KMS-11 (cell line): ENCODE measurements at regions not wholly inside any gene's neighbourhood (a gene's known extent, or its start where the extent isn't known, plus 50 kb on each side); places are given as distances from the start of the nearest gene placed in this dataset.

ENCODE experiments used
- H2AFZ ChIP-seq: fragments of 200-600 bp; sonication (generic); 2 replicates; pipeline ENCODE4 v1.6.1; 2016; ENCODE audit warnings: antibody characterized with exemption, mixed run types, low read depth
- H3K27ac ChIP-seq: fragments of 200-600 bp; sonication (generic); 2 replicates; pipeline ENCODE4 v1.6.1; 2016; ENCODE audit warnings: mild to moderate bottlenecking, mixed run types
- H3K27me3 ChIP-seq: fragments of 200-600 bp; sonication (generic); 2 replicates; pipeline ENCODE4 v1.6.1; 2017; ENCODE audit warnings: mild to moderate bottlenecking, low read depth, mixed run types, moderate library complexity; ENCODE audit not compliant: insufficient read depth
- H3K36me3 ChIP-seq: fragments of 200-600 bp; sonication (generic); 2 replicates; pipeline ENCODE4 v1.6.1; 2017; ENCODE audit warnings: mild to moderate bottlenecking, mixed run types; ENCODE audit not compliant: insufficient read depth
- H3K4me1 ChIP-seq: fragments of 200-600 bp; sonication (generic); 2 replicates; pipeline ENCODE4 v1.6.1; 2016; ENCODE audit warnings: mild to moderate bottlenecking, low read depth, mixed run types; ENCODE audit not compliant: poor library complexity, severe bottlenecking
- H3K4me2 ChIP-seq: fragments of 200-600 bp; sonication (generic); 2 replicates; pipeline ENCODE4 v1.7.0; 2016; ENCODE audit warnings: mild to moderate bottlenecking, mixed run types
- H3K4me3 ChIP-seq: fragments of 200-600 bp; sonication (generic); IDR thresholded peaks from 2 replicates; pipeline ENCODE4 v1.6.1; 2017; ENCODE audit warnings: low read depth, low read length, mixed read lengths; ENCODE audit not compliant: insufficient read depth
- H3K79me2 ChIP-seq: fragments of 200-600 bp; sonication (generic); 2 replicates; pipeline ENCODE4 v1.6.1; 2016; ENCODE audit warnings: low read depth, mixed run types; ENCODE audit not compliant: insufficient read depth
- H3K9ac ChIP-seq: fragments of 200-600 bp; sonication (generic); 2 replicates; pipeline ENCODE4 v1.6.1; 2016; ENCODE audit warnings: mild to moderate bottlenecking, mixed run types
- H4K20me1 ChIP-seq: fragments of 200-600 bp; sonication (generic); 2 replicates; pipeline ENCODE4 v1.6.1; 2016; ENCODE audit warnings: mild to moderate bottlenecking, mixed run types; ENCODE audit not compliant: insufficient read depth
- TF ChIP-seq, protein P1 (sequence below): fragments of 200-600 bp; sonication (generic); conservative IDR thresholded peaks from 2 replicates; pipeline ENCODE4 v1.6.1; 2017; ENCODE audit warnings: low read depth, mild to moderate bottlenecking, antibody characterized with exemption, low read length, moderate library complexity, mixed read lengths

DNA sequence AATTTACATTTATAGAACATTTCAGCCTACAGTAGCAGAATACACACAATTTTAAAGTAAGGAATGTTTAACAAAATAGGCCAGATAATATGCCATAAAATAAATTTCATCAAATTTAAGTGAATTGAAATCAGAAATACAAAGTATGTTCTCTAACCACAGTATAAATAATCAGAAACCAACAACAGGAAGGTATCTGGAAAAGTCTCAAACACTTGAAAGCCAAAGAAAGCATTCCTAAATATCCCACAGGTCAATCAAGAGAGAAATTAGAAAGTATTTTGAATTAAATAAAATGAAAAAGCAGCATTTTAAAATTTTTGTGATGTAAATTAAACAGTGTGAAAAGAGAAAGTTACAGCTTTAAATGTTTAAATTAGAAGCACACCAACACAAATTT is 899.2 kb downstream of the PDHA2 start:
- no peak overlapping the region for H3K9ac ChIP-seq
- no peaks in the 10 kb centered on the region for H3K79me2 ChIP-seq
- H2AFZ ChIP-seq: no peak overlapping the region
- no peak overlapping the region for H3K27ac ChIP-seq
- H3K4me3 ChIP-seq: no peak overlapping the region
- H3K4me1 ChIP-seq: no peaks in the 10 kb centered on the region
- H3K4me2 ChIP-seq: no peak overlapping the region
- H3K27me3 ChIP-seq: no peaks in the 10 kb centered on the region
- TF ChIP-seq, protein P1, sequence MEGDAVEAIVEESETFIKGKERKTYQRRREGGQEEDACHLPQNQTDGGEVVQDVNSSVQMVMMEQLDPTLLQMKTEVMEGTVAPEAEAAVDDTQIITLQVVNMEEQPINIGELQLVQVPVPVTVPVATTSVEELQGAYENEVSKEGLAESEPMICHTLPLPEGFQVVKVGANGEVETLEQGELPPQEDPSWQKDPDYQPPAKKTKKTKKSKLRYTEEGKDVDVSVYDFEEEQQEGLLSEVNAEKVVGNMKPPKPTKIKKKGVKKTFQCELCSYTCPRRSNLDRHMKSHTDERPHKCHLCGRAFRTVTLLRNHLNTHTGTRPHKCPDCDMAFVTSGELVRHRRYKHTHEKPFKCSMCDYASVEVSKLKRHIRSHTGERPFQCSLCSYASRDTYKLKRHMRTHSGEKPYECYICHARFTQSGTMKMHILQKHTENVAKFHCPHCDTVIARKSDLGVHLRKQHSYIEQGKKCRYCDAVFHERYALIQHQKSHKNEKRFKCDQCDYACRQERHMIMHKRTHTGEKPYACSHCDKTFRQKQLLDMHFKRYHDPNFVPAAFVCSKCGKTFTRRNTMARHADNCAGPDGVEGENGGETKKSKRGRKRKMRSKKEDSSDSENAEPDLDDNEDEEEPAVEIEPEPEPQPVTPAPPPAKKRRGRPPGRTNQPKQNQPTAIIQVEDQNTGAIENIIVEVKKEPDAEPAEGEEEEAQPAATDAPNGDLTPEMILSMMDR: no peak
- H4K20me1 ChIP-seq: no peaks in the 10 kb centered on the region
- H3K36me3 ChIP-seq: no peaks in the 10 kb centered on the region

DNA sequence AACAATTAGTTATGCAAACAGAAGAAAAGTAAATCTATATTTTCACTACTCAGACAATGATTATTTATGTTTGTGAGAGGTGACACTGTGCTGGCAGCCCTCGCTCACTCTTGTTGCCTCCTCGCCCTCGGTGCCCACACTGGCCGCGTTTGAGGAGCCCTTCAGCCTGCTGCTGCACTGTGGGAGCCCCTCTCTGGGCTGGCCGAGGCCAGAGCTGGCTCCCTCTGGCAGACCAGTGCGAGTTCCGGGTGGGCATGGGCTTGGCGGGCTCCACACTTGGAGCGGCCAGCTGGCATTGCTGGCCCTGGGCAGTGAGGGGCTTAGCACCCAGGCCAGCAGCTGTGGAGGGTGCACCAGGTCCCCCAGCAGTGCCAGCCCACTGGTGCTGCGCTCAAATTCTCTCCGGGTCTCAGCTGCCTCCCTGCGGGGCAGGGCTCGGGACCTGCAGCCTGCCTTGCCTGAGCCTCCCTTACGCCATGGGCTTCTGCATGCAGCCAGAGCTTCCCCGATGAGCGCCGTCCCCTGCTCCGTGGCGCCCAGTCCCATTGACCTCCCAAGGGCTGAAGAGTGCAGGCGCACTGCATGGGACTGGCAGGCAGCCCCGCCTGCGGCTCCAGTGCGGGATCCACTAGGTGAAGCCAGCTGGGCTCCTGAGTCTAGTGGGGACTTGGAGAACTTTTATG is 902.6 kb downstream of the PDHA2 start:
- H4K20me1 ChIP-seq: no peaks in the 10 kb centered on the region
- no peaks in the 10 kb centered on the region for H3K4me1 ChIP-seq
- no peaks in the 10 kb centered on the region for H3K79me2 ChIP-seq
- H3K27ac ChIP-seq: no peak overlapping the region
- no peak overlapping the region for H2AFZ ChIP-seq
- no peak overlapping the region for H3K4me2 ChIP-seq
- TF ChIP-seq, protein P1: no peak
- H3K4me3 ChIP-seq: no peak overlapping the region
- H3K36me3 ChIP-seq: no peaks in the 10 kb centered on the region
- H3K9ac ChIP-seq: no peak overlapping the region
- no peaks in the 10 kb centered on the region for H3K27me3 ChIP-seq

DNA sequence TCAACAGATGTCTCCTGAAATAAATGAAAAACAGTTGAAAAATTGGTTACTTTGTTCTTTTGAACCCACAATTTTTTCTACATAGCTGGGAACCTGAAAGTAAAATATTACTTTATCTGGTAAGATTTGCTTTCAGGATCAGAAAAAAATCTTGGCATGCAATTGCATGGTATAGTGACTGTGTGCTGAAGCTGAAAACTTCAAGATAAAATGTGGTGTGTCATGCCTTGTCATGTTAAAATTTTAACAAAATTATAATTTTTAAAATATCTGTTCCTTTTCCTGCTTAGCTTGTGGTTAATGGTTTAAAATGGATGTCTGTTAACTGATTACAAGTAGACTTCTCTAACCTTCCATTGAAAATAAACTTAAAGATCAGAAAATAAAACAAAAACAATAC is 904.8 kb downstream of the PDHA2 start:
- H2AFZ ChIP-seq: no peak overlapping the region
- H3K27ac ChIP-seq: no peak overlapping the region
- no peak overlapping the region for H3K4me2 ChIP-seq
- no peak overlapping the region for H3K9ac ChIP-seq
- TF ChIP-seq, protein P1: no peak
- H3K4me3 ChIP-seq: no peak overlapping the region
- H3K27me3 ChIP-seq: no peaks in the 10 kb centered on the region
- no peaks in the 10 kb centered on the region for H4K20me1 ChIP-seq
- no peaks in the 10 kb centered on the region for H3K36me3 ChIP-seq
- H3K79me2 ChIP-seq: no peaks in the 10 kb centered on the region
- H3K4me1 ChIP-seq: no peaks in the 10 kb centered on the region

DNA sequence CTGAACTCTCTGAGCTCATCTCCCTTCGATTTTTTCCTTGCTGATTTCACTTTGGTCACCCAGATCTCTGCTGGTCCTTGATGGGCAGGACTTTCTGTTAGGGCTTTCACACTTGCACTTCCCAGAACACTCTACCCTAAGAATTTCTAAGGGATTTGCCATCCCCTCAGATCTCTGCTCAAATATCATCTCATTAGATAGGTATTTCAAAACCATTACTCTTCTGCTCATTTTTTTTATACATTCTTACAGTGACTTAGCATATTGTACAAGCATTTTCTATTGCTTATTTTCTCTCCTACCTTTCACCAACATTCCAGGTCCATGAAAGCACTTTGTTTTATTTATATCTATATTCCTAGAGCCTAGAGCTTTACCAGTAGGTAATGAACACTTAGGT is 913.3 kb downstream of the PDHA2 start:
- no peaks in the 10 kb centered on the region for H3K79me2 ChIP-seq
- H3K4me3 ChIP-seq: no peak overlapping the region
- H3K27me3 ChIP-seq: no peaks in the 10 kb centered on the region
- no peak overlapping the region for H3K27ac ChIP-seq
- H3K9ac ChIP-seq: no peak overlapping the region
- no peak overlapping the region for H2AFZ ChIP-seq
- no peaks in the 10 kb centered on the region for H3K4me1 ChIP-seq
- no peaks in the 10 kb centered on the region for H3K36me3 ChIP-seq
- H3K4me2 ChIP-seq: no peak overlapping the region
- TF ChIP-seq, protein P1: no peak
- no peaks in the 10 kb centered on the region for H4K20me1 ChIP-seq
